GM23338 (cell line): ENCODE measurements at regions not wholly inside any gene's neighbourhood (a gene's known extent, or its start where the extent isn't known, plus 50 kb on each side); places are given as distances from the start of the nearest gene placed in this dataset.

Experiments
- ATAC-seq: fragments of 200-7000 bp; cut with Tn5 transposase; 3 replicates; pipeline ENCODE4 v1.9.1; 2020
- DNase-seq: peaks from one replicate; pipeline ENCODE4 v3.0.0-alpha.2; 2015; ENCODE audit warnings: low spot score
- H2AFZ ChIP-seq: fragments of 200-600 bp; sonication (generic); 2 replicates; pipeline ENCODE4 v1.8.0; 2016; ENCODE audit warnings: antibody characterized with exemption, mild to moderate bottlenecking, moderate library complexity
- H3F3A ChIP-seq: fragments of 200-600 bp; sonication (generic); replicated peaks from 2 replicates; pipeline ENCODE4 v1.8.0; 2017; ENCODE audit warnings: antibody characterized with exemption, mixed run types, low read depth
- H3K27ac ChIP-seq: fragments of 200-600 bp; sonication (generic); 2 replicates; pipeline ENCODE4 v1.6.1; 2016; ENCODE audit warnings: low read depth
- H3K27me3 ChIP-seq: fragments of 200-600 bp; sonication (generic); 2 replicates; pipeline ENCODE4 v1.8.0; 2016; ENCODE audit warnings: mild to moderate bottlenecking, mixed run types, moderate library complexity; ENCODE audit not compliant: insufficient read depth
- H3K36me3 ChIP-seq: fragments of 200-600 bp; sonication (generic); 2 replicates; pipeline ENCODE4 v1.8.0; 2016; ENCODE audit warnings: mild to moderate bottlenecking; ENCODE audit not compliant: insufficient read depth
- H3K4me1 ChIP-seq: fragments of 200-600 bp; sonication (generic); 2 replicates; pipeline ENCODE4 v1.8.0; 2016; ENCODE audit warnings: mild to moderate bottlenecking, moderate library complexity; ENCODE audit not compliant: insufficient read depth
- H3K4me2 ChIP-seq: fragments of 200-600 bp; sonication (generic); 2 replicates; pipeline ENCODE4 v1.7.1; 2017; ENCODE audit warnings: mixed run types
- H3K4me3 ChIP-seq: fragments of 200-600 bp; sonication (generic); 2 replicates; pipeline ENCODE4 v1.6.1; 2016; ENCODE audit warnings: mixed run types
- H3K79me2 ChIP-seq: fragments of 200-600 bp; sonication (generic); replicated peaks from 2 replicates; pipeline ENCODE4 v1.8.0; 2017; ENCODE audit warnings: mild to moderate bottlenecking; ENCODE audit not compliant: insufficient read depth
- H3K9me2 ChIP-seq: fragments of 200-600 bp; sonication (generic); 2 replicates; pipeline ENCODE4 v1.8.0; 2017; ENCODE audit not compliant: insufficient read depth
- H4K20me1 ChIP-seq: fragments of 200-600 bp; sonication (generic); replicated peaks from 2 replicates; pipeline ENCODE4 v1.8.0; 2017; ENCODE audit warnings: mild to moderate bottlenecking; ENCODE audit not compliant: insufficient read depth
- H3K27ac Mint-ChIP-seq: 2 replicates; pipeline ENCODE4 v1.8.0; 2020; ENCODE audit warnings: inconsistent platforms, mild to moderate bottlenecking, moderate library complexity, mixed read lengths
- H3K27me3 Mint-ChIP-seq: 3 replicates; pipeline ENCODE4 v1.8.0; 2022; ENCODE audit warnings: low read depth, mild to moderate bottlenecking, moderate library complexity, mixed read lengths, inconsistent platforms; ENCODE audit not compliant: insufficient read depth, poor library complexity
- H3K36me3 Mint-ChIP-seq: 3 replicates; pipeline ENCODE4 v1.8.0; 2021; ENCODE audit warnings: low read depth, mild to moderate bottlenecking, inconsistent platforms, moderate library complexity, mixed read lengths
- H3K4me1 Mint-ChIP-seq: 3 replicates; pipeline ENCODE4 v1.8.0; 2020; ENCODE audit warnings: mild to moderate bottlenecking, inconsistent platforms, mixed read lengths
- H3K4me3 Mint-ChIP-seq: 3 replicates; pipeline ENCODE4 v1.8.0; 2021; ENCODE audit warnings: moderate library complexity, mild to moderate bottlenecking, inconsistent platforms, mixed read lengths
- H3K9me3 Mint-ChIP-seq: 3 replicates; pipeline ENCODE4 v1.8.0; 2020; ENCODE audit warnings: moderate library complexity, mild to moderate bottlenecking, inconsistent platforms, mixed read lengths
- CREB1 ChIP-seq: fragments of 250-450 bp; sonication (Bioruptor Pico); IDR thresholded peaks from 2 replicates; pipeline ENCODE4 v1.5.0; 2020; ENCODE audit warnings: low read depth, mild to moderate bottlenecking, moderate library complexity
- EZH2 ChIP-seq: fragments of 200-600 bp; sonication (generic); IDR thresholded peaks from one replicate; pipeline ENCODE4 v1.8.0; 2017; ENCODE audit warnings: antibody characterized with exemption, mild to moderate bottlenecking, low read depth; ENCODE audit not compliant: unreplicated experiment
- EZH2phosphoT487 ChIP-seq: fragments of 200-600 bp; sonication (generic); IDR thresholded peaks from one replicate; pipeline ENCODE4 v1.8.1; 2018; ENCODE audit warnings: antibody characterized with exemption; ENCODE audit not compliant: unreplicated experiment
- JUNB ChIP-seq: IDR thresholded peaks from one replicate; pipeline ENCODE4 v1.6.1; 2016; ENCODE audit warnings: antibody characterized with exemption; ENCODE audit not compliant: unreplicated experiment
- NANOG ChIP-seq: IDR thresholded peaks from 2 replicates; pipeline ENCODE4 v1.6.1; 2016; ENCODE audit warnings: antibody characterized with exemption, borderline replicate concordance
- POLR2AphosphoS5 ChIP-seq: IDR thresholded peaks from 2 replicates; pipeline ENCODE4 v1.6.1; 2016; ENCODE audit warnings: antibody characterized with exemption, low read depth
- STAT1 ChIP-seq: IDR thresholded peaks from one replicate; pipeline ENCODE4 v1.6.1; 2016; ENCODE audit warnings: antibody characterized with exemption; ENCODE audit not compliant: unreplicated experiment
- ZNF114 ChIP-seq: fragments of 250-450 bp; sonication (Bioruptor Pico); IDR thresholded peaks from 2 replicates; pipeline ENCODE4 v1.5.0; 2020; ENCODE audit warnings: mild to moderate bottlenecking, moderate library complexity
- ZNF331 ChIP-seq: fragments of 250-450 bp; sonication (Bioruptor Pico); IDR thresholded peaks from 2 replicates; pipeline ENCODE4 v1.5.0; 2020; ENCODE audit warnings: low read depth, mild to moderate bottlenecking, moderate library complexity
- TF ChIP-seq, protein P1 (sequence below): IDR thresholded peaks from 2 replicates; pipeline ENCODE4 v1.6.1; 2016; ENCODE audit warnings: antibody characterized with exemption
- TF ChIP-seq, protein P2 (sequence below): fragments of 250-450 bp; sonication (Bioruptor Pico); IDR thresholded peaks from 2 replicates; pipeline ENCODE4 v1.5.0; 2020; ENCODE audit warnings: mild to moderate bottlenecking, moderate library complexity
- TF ChIP-seq, protein P3 (sequence below): IDR thresholded peaks from one replicate; pipeline ENCODE4 v1.6.1; 2018; ENCODE audit warnings: antibody characterized with exemption; ENCODE audit not compliant: unreplicated experiment
- TF ChIP-seq, protein P4 (sequence below), 2 experiments: fragments of 200-600 bp in 1 of 2; sonication (generic) in 1 of 2; conservative IDR thresholded peaks; 2 replicates each; pipeline versions ENCODE4 v1.5.1 to v1.6.1; 2016 to 2017; ENCODE audit warnings: antibody characterized with exemption in 2 of 2, low read depth in 2 of 2, mild to moderate bottlenecking in 2 of 2, moderate library complexity in 1 of 2

DNA sequence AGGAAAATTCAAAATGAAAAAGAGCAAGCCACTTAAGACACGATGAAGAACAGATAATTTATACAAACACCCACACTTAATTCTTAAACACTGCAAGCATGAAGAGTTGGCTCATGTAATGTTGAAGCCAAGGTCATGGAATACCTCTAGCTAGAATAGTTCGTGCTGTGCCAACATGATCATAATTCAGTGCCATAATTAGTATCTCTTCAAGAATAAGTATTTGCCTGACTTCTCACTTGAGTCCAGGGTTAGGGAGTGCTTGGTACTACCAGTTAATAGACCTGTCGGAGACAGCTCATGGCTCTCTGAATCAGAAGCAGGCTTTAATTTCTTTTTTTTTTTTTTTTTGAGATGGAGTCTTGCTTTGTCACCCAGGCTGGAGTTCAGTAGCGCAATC is 206.3 kb downstream of the UNC5CL start:
- Histone ChIP-seq H2AFZ (no peak overlapping the region), H4K20me1 (no peaks in the 10 kb centered on the region), H3K79me2 (no peaks in the 10 kb centered on the region), H3K36me3 (no peaks in the 10 kb centered on the region; the same call in 1 of the 2 replicates), H3K27me3 (no peaks in the 10 kb centered on the region), H3F3A (no peaks in the 10 kb centered on the region), H3K27ac (no peak overlapping the region), H3K4me1 (0 out of 2 replicates have a peak, but pooled peaks cover 5% of the 10 kb centered on the region), H3K9me2 (no peaks in the 10 kb centered on the region), H3K4me3 (no peak overlapping the region), H3K4me2 (no peak overlapping the region)
- no peaks in the 10 kb centered on the region for H3K9me3 Mint-ChIP-seq
- TF ChIP-seq, protein P1, sequence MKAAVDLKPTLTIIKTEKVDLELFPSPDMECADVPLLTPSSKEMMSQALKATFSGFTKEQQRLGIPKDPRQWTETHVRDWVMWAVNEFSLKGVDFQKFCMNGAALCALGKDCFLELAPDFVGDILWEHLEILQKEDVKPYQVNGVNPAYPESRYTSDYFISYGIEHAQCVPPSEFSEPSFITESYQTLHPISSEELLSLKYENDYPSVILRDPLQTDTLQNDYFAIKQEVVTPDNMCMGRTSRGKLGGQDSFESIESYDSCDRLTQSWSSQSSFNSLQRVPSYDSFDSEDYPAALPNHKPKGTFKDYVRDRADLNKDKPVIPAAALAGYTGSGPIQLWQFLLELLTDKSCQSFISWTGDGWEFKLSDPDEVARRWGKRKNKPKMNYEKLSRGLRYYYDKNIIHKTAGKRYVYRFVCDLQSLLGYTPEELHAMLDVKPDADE = no peak
- TF ChIP-seq EZH2 = no peak
- no peak for TF ChIP-seq JUNB
- TF ChIP-seq, protein P2, sequence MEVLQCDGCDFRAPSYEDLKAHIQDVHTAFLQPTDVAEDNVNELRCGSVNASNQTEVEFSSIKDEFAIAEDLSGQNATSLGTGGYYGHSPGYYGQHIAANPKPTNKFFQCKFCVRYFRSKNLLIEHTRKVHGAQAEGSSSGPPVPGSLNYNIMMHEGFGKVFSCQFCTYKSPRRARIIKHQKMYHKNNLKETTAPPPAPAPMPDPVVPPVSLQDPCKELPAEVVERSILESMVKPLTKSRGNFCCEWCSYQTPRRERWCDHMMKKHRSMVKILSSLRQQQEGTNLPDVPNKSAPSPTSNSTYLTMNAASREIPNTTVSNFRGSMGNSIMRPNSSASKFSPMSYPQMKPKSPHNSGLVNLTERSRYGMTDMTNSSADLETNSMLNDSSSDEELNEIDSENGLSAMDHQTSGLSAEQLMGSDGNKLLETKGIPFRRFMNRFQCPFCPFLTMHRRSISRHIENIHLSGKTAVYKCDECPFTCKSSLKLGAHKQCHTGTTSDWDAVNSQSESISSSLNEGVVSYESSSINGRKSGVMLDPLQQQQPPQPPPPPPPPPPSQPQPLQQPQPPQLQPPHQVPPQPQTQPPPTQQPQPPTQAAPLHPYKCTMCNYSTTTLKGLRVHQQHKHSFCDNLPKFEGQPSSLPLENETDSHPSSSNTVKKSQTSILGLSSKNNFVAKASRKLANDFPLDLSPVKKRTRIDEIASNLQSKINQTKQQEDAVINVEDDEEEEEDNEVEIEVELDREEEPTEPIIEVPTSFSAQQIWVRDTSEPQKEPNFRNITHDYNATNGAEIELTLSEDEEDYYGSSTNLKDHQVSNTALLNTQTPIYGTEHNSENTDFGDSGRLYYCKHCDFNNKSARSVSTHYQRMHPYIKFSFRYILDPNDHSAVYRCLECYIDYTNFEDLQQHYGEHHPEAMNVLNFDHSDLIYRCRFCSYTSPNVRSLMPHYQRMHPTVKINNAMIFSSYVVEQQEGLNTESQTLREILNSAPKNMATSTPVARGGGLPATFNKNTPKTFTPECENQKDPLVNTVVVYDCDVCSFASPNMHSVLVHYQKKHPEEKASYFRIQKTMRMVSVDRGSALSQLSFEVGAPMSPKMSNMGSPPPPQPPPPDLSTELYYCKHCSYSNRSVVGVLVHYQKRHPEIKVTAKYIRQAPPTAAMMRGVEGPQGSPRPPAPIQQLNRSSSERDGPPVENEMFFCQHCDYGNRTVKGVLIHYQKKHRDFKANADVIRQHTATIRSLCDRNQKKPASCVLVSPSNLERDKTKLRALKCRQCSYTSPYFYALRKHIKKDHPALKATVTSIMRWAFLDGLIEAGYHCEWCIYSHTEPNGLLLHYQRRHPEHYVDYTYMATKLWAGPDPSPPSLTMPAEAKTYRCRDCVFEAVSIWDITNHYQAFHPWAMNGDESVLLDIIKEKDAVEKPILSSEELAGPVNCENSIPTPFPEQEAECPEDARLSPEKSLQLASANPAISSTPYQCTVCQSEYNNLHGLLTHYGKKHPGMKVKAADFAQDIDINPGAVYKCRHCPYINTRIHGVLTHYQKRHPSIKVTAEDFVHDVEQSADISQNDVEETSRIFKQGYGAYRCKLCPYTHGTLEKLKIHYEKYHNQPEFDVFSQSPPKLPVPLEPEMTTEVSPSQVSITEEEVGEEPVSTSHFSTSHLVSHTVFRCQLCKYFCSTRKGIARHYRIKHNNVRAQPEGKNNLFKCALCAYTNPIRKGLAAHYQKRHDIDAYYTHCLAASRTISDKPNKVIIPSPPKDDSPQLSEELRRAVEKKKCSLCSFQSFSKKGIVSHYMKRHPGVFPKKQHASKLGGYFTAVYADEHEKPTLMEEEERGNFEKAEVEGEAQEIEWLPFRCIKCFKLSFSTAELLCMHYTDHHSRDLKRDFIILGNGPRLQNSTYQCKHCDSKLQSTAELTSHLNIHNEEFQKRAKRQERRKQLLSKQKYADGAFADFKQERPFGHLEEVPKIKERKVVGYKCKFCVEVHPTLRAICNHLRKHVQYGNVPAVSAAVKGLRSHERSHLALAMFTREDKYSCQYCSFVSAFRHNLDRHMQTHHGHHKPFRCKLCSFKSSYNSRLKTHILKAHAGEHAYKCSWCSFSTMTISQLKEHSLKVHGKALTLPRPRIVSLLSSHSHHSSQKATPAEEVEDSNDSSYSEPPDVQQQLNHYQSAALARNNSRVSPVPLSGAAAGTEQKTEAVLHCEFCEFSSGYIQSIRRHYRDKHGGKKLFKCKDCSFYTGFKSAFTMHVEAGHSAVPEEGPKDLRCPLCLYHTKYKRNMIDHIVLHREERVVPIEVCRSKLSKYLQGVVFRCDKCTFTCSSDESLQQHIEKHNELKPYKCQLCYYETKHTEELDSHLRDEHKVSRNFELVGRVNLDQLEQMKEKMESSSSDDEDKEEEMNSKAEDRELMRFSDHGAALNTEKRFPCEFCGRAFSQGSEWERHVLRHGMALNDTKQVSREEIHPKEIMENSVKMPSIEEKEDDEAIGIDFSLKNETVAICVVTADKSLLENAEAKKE (CRISPR knock-in tag) = no peak
- no peak for TF ChIP-seq ZNF114 (CRISPR knock-in tag)
- TF ChIP-seq NANOG = no peak
- no peak for TF ChIP-seq ZNF331
- TF ChIP-seq, protein P3, sequence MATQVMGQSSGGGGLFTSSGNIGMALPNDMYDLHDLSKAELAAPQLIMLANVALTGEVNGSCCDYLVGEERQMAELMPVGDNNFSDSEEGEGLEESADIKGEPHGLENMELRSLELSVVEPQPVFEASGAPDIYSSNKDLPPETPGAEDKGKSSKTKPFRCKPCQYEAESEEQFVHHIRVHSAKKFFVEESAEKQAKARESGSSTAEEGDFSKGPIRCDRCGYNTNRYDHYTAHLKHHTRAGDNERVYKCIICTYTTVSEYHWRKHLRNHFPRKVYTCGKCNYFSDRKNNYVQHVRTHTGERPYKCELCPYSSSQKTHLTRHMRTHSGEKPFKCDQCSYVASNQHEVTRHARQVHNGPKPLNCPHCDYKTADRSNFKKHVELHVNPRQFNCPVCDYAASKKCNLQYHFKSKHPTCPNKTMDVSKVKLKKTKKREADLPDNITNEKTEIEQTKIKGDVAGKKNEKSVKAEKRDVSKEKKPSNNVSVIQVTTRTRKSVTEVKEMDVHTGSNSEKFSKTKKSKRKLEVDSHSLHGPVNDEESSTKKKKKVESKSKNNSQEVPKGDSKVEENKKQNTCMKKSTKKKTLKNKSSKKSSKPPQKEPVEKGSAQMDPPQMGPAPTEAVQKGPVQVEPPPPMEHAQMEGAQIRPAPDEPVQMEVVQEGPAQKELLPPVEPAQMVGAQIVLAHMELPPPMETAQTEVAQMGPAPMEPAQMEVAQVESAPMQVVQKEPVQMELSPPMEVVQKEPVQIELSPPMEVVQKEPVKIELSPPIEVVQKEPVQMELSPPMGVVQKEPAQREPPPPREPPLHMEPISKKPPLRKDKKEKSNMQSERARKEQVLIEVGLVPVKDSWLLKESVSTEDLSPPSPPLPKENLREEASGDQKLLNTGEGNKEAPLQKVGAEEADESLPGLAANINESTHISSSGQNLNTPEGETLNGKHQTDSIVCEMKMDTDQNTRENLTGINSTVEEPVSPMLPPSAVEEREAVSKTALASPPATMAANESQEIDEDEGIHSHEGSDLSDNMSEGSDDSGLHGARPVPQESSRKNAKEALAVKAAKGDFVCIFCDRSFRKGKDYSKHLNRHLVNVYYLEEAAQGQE = no peak
- TF ChIP-seq POLR2AphosphoS5 = no peak
- TF ChIP-seq EZH2phosphoT487 = no peak
- no peak for TF ChIP-seq CREB1 (CRISPR knock-in tag)
- no peak for TF ChIP-seq STAT1
- TF ChIP-seq, protein P4, sequence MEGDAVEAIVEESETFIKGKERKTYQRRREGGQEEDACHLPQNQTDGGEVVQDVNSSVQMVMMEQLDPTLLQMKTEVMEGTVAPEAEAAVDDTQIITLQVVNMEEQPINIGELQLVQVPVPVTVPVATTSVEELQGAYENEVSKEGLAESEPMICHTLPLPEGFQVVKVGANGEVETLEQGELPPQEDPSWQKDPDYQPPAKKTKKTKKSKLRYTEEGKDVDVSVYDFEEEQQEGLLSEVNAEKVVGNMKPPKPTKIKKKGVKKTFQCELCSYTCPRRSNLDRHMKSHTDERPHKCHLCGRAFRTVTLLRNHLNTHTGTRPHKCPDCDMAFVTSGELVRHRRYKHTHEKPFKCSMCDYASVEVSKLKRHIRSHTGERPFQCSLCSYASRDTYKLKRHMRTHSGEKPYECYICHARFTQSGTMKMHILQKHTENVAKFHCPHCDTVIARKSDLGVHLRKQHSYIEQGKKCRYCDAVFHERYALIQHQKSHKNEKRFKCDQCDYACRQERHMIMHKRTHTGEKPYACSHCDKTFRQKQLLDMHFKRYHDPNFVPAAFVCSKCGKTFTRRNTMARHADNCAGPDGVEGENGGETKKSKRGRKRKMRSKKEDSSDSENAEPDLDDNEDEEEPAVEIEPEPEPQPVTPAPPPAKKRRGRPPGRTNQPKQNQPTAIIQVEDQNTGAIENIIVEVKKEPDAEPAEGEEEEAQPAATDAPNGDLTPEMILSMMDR (conservative IDR thresholded peaks at IDR 0.05; ENCODE audit: low read depth in 2 of 2) = no peak
- H3K4me3 Mint-ChIP-seq = no peak overlapping the region
- H3K36me3 Mint-ChIP-seq = no peaks in the 10 kb centered on the region
- DNase-seq (no peak), ATAC-seq (no peak)
- H3K4me1 Mint-ChIP-seq = peaks cover 12% of the 10 kb centered on the region; the same call in 2 of the 3 replicates
- H3K27ac Mint-ChIP-seq = no peak overlapping the region
- no peaks in the 10 kb centered on the region for H3K27me3 Mint-ChIP-seq
